HG03097 (cell line): ENCODE measurements at regions not wholly inside any gene's neighbourhood (a gene's known extent, or its start where the extent isn't known, plus 50 kb on each side); places are given as distances from the start of the nearest gene placed in this dataset.
"Not testable (repeated sequence)": the region's sequence is repeated elsewhere in the genome, so short reads cannot be mapped to it uniquely, and the experiment has no call there.

ENCODE experiments used
- ATAC-seq: cut with Tn5 transposase; IDR thresholded peaks from one replicate; pipeline ENCODE4 v1.9.1; 2021; ENCODE audit not compliant: unreplicated experiment, low FRiP score

GRCh38 chr6:115467726-115468125 lies 593.0 kb downstream of the FRK start:
- no peak for ATAC-seq

- ATAC-seq: no peak
Measured at GRCh38 chr6:115460913-115461312, 599.8 kb downstream of the FRK start.

DNA sequence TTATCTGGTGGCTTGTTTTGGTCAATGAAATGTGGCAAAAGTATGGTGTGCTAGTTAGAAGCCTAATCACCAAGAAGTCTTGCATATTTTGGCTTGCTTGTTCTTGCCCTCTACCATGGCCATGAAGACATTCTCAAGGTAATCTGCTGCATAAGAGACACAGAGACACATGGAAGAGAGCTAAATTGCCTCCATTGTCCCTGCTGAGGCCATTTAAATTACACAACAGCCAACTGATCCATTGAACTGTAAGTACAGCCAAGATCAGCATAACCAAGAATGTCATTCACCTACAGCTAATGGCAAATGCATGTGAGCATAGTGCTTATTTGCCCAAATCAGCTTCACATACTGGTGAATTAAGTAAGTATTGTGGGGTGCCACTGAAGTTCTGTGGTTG lies 603.8 kb downstream of the FRK start:
- ATAC-seq: no peak

- no peak for ATAC-seq
Measured at GRCh38 chr6:115443825-115444478, 616.7 kb downstream of the FRK start.

GRCh38 chr6:115442323-115442722 lies 618.4 kb downstream of the FRK start:
- no peak for ATAC-seq

DNA sequence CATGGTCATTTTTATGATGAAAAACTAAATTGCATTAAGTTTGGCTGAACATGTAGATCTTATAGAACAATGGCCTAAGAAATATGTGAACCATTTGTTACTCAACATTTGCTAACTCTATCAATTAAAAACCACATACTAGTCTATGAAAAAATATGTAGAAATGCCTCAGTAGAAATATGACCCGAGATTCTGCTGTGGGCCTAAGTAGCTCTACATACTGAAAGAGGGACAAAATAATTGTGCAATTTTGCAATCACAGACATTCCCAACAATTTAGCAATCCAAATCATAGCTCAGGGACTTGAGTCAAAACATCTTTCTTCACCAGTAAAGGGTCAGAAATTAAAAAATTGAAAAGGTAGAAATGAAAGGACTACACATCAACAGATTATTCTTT lies 619.0 kb downstream of the FRK start:
- no peak for ATAC-seq

- no peak for ATAC-seq
Measured at GRCh38 chr6:115415378-115415777, 645.3 kb downstream of the FRK start.

DNA sequence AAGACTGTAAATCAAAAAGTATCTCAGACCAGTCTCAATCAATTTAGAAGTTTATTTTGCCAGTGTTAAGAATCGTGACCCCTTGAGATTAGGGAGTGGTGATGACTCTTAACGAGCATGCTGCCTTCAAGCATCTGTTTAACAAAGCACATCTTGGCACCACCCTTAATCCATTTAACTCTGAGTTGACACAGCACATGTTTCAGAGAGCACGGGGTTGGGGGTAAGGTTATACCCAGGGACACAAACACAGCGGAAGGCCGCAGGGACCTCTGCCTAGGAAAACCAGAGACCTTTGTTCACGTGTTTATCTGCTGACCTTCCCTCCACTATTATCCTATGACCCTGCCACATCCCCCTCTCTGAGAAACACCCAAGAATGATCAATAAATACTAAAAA lies 645.8 kb downstream of the FRK start:
- ATAC-seq: not testable (repeated sequence)

GRCh38 chr6:115411756-115412155 lies 648.9 kb downstream of the FRK start:
- no peak for ATAC-seq

GRCh38 chr6:115404446-115404845 lies 656.2 kb downstream of the FRK start:
- no peak for ATAC-seq

DNA sequence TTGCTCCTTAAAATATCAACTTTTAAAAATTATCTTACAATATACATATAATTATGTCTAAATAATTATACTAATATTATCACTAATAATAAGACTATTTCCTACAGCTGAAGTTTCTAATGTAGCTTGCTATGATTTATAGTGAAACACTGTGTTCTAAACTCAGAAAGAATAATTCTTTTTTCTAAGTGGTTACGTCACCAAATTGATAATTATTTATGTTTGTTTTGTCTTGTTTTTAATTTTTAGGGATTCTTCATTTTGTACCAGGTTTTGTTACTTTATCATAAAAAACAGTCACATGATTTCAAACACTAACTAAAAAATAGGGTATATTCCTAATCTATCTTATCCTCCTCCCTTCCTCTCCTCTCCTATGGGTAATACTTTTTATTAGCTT lies 662.1 kb downstream of the FRK start:
- no peak for ATAC-seq

- no peak for ATAC-seq
Measured at GRCh38 chr6:115396112-115396906, 664.4 kb downstream of the FRK start.

DNA sequence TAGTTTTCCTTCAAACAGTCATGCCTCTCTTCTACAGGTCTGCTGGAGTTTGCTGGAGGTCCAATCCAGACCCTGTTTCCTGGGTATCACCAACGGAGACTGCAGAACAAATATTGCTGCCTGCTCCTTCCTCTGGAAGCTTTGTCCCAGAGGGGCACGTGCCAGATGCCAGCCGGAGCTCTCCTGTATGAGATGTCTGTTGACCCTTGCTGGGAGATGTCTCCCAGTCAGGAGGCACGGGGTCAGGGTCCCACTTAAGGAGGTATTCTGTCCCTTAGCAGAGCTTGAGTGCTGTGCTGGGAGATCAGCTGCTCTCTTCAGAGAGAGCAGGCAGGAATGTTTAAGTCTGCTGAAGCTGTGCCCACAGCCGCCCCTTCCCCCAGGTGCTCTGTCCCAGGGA lies 666.9 kb downstream of the FRK start:
- no peak for ATAC-seq

- ATAC-seq: no peak
Measured at GRCh38 chr6:115370202-115370601, 690.5 kb downstream of the FRK start.

DNA sequence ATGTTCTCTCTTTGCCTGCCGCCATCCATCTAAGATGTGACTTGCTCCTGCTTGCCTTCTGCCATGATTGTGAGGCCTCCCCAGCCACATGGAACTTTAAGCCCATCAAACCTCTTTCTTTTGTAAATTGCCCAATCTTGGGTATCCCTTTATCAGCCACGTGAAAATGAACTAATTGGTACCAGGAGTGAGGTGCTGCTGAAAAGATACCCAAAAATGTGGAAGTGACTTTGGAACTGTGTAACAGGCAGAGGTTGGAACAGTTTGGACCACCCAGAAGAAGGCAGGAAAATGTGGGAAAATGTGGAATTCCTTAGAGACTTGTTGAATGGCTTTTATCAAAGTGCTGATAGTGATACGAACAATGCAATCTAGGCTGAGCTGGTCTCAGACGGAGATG lies 694.9 kb downstream of the FRK start:
- ATAC-seq: no peak

- no peak for ATAC-seq
Measured at GRCh38 chr6:115363379-115363778, 697.3 kb downstream of the FRK start.

GRCh38 chr6:115362234-115362633 lies 698.5 kb downstream of the FRK start:
- ATAC-seq: no peak

- no peak for ATAC-seq
Measured at GRCh38 chr6:115360602-115361325, 699.9 kb downstream of the FRK start.

- ATAC-seq: no peak
Measured at GRCh38 chr6:115358616-115359015, 702.1 kb downstream of the FRK start.

DNA sequence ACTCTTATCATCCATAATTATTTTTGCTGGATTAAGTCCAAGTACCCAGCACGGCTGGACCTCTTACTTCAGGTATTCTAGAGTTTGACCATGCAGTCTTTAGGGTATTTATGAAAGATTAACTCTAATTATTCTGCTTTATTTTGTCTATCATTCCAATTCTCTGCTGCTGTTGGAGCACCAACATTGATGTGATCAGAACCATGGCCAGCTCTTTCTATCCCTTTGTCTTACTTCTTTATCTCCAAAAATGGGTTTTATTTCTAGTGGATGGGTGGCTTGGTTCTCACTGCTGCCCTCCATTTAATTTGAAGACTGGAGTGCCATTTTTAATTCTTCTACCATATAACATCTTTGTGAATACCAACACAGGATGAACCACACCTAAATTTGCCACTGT lies 704.3 kb downstream of the FRK start:
- no peak for ATAC-seq

GRCh38 chr6:115323001-115323400 lies 737.7 kb downstream of the FRK start:
- no peak for ATAC-seq

DNA sequence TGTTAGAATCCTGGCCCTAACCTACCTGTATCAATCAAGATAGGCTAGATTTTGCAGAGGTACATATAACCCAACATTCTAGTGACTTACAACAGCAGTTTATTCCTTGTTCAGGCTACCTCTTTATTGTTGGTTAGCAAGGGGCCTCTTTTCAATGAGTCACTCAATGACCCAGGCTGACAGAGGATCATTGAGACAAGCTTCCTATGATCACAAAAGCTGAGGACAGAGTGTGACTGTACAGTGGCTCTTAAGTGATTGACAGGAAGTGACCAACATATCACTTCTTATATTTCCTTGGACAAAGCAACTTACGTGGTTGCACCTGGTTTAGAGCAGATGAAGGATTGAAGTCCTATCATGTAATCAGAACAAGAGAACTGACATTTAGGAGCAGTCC lies 740.9 kb downstream of the FRK start:
- no peak for ATAC-seq
